Activated effector memory CD4-positive, alpha-beta T cell treated with Interleukin-2 at 50 U/mL for 16 hours (primary cell): ENCODE measurements at regions not wholly inside any gene's neighbourhood (a gene's known extent, or its start where the extent isn't known, plus 50 kb on each side); places are given as distances from the start of the nearest gene placed in this dataset.

Source experiments
- DNase-seq: peaks from one replicate; pipeline ENCODE4 v3.0.0-alpha.2; 2020

DNA sequence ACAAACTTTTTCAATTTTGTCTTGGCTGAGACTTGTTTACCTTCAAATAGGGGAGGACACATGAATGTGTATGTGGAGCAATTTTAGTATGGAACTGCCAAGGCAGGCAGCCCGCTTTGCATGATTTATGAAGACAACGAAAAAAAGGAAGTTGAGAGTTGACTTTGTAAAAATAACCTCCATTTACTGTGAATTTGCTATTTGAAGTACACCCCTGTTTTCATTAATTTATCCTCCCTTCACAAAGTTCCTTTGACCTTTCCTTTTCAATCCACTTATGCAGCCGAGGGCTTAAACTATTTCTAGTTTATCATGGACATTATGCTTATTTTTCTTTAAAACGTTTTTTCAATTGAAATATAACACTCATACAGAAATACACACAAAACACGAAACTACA is 369.6 kb upstream of the CADM1 start:
- no peak for DNase-seq

DNA sequence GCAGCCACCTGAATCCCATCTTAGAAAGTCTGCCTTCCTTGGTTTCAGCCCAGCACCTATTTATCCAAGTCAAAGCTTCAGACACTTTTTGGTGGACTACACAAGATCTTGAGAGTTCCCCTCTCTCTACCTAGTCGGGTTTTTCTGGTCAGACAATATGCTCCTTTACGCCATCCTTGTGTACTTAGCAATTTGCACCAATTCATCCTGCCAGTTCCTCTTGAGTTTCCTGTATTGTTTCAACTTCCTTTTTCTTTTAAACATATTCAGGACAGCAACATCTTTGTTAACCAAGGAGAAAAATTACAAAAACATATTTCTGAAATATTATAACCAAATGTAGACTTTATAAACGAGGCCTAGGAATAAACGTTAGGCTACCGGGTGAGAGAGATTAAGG is 368.2 kb upstream of the CADM1 start:
- no peak for DNase-seq

DNA sequence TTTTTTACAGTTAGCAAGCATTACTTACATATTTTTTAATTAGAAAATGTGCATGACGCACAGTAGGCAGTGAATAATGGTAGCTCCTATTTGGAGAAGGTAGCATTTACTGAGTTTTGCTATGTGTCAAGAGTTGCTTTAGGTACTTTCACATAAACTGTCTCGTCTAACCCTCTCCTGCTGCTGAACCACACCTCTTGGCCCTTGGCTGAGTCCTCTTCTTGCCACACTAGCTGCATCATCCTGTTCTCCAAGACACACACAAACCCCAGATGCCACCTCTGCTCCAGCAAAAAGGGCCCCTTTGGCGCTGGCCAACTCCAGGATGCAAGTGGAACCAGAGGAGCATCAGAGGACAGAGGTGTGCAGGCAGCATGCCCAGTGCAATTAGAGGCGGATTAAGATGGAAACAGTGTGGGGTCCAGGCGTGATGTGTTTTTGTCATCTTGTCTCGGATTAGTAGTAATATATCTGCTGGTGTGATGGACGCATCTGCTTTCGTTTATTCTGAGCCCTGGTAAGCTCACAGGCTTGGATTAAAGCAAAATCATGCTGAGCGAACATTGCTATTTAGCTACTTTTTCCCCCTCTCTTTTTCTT is 367.0 kb upstream of the CADM1 start:
- DNase-seq: no peak

DNA sequence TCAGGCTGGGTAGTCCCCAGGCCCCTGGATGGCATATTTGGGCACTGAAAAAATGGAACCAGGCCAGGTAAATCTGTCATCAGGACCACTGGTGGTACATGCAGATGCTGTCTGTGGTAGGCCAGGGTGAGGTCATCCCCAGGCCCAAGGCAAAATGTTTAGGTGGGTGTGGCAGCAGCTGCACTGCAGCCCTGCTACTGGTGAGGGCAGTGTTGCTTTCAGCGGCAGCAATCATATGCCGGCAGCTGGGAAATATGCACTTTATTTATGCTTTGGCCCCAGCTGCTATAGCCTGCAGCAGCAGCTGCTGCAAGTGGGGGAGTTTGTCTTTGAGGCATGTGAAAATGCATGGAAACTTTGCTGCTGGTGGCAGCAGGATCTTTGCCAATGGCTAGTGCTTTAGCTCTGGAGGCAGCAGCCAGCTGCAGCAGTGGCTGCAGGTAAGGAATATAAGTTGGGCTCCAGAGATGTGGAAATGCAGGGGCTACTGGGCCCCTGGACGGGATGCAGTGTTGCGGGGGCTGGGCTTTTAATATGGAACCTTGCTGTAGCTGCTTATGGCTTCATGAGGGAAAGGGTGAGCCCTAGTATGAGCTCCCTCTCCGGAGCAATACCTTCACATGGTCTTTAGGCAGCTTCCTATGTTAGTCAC is 365.7 kb upstream of the CADM1 start:
- no peak for DNase-seq

DNA sequence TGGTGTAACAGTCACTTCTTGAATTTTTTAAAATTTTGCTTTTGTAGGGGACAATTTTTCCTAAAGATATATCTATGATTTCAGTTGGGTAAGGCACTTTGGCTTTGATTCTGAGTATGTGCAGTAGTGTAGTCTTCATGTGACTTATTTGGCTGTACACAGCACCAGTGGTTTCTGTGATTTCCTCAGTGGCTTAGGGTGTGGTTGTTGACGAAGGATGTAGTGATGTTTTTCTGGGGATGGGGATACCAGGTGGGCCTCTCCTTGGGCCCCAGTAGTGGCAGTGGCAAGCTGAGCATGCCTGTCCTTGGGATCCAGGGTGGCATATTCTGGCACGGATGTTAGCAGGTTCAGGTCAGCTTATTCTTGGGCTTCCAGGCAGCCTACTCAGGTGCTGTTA is 364.9 kb upstream of the CADM1 start:
- no peak for DNase-seq

DNA sequence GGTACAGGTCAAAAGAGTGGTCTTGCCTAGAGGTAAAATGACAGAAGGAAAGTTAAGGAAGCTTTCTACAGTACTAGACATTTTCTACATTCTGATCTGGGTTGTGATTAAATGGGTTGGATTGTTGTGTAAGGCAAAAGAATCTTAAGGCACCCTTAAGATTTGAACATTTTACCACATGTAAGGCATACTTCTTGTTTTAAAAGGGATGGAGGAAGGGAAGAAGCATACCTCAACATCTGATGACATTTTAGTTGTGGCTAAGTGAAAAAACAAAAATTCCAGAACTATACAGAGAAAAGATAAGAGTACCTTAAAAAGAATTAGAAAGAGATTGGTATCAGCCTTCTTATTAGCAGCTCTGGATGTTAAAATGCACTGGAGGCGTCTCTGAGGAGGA is 356.0 kb upstream of the CADM1 start:
- no peak for DNase-seq

DNA sequence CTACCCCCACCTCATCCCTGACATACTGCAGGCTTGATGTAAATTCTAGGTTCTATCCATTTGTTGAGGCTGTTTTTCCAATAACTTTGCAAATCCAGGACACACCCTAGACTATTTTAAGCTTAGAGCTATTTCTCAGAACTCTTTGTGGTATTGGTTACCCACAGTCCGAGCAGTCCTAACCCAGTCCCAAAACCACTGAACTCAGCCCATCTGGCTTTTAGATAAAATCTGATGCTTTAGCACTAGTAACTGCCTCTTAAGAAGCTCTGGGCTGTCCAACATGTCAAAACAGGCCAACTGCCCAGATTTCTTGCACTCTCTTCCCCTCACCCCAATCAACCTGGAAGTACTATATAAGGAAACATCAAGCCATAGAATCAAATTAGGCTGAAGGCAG is 344.4 kb upstream of the CADM1 start:
- DNase-seq: no peak

DNA sequence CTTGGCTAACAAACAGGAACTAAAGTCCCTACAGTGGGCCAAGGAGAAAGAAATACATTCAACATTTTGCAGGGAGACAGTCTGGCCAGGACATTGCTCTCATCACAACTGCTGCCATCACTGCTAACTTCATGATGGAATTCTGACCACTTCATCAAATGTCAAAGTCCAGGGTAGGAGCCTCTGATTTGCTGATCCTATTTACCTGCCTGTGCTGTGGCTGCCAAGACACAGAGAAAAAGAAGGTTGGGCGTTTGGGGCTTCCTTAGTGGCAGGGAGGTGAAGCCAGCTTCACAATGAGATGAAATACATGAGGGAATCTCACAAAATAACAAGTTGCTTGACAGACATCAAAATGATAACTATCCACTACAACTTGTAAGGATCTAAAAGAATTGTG is 343.9 kb upstream of the CADM1 start:
- DNase-seq: no peak

DNA sequence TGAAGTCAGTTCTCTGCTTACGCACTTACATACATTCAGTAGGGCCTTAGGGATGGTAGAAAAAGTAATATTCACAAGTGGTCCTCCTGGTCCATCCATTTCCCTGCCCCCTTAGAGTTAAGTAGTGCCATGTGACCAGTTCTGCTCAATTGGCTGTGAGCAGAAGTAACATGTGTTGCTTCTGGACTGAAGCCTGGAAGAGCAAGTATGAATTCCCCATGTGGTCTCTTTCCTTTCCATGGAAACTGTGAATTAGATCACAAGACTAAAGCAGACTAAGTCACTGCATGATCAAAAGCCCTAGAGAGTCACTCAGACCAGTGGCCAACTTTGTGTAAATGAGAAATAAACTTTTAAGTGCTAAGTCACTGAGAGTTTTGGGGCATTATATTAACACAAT is 341.7 kb upstream of the CADM1 start:
- DNase-seq: no peak

DNA sequence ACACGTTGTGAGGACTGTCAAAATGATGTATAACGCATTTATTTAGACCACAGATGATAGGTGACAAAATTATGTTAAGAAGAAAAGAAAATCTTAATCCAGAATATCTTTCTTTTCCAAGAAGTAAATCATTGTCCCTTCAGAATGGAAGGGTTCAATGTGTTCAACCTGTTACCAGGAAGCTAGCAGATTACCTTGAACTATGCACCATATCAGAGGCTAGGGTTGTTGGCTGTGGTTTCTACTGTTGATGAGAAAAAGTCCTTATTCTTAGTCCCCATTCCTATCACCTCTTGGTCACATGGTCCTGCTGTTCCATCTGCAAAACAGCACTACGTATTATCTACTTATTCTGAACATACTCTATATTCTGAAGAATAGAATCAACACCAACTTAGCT is 339.5 kb upstream of the CADM1 start:
- DNase-seq: no peak

DNA sequence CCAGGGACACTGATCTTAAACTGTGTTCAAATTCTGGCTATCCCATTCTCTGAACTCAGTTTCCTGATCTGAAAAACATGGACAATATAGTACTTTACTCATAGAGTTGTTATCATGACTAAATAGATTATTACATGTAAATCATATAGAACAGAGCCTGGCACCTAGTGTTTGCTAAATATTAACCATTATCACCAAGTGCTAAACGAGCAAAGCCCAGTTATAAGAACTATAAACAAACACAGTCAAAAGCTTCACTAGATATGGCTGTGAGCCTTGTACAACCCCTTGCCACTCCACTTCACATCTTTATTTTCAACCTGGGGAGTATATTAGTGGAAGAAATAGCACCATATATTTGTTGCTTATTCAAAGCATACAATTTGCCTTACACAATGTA is 338.9 kb upstream of the CADM1 start:
- DNase-seq: no peak

DNA sequence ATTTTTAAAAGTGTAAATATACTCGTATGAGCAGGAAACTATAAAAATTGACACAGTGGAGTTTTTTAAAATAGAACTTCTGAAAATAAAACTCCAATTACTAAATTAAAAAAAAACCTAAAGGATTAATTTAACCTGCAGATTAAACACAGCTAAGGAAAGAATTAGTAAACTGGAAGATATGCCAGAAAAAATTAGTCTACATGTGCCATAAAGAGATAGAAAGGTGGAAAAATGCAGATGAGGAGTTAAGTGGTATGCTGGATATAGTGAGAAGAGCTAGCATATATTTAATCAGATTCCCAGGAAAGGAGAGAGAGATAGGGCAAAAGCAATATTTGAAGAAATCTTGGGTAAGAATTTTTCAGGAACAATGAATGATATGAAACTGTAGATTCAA is 315.8 kb upstream of the CADM1 start:
- DNase-seq: no peak

DNA sequence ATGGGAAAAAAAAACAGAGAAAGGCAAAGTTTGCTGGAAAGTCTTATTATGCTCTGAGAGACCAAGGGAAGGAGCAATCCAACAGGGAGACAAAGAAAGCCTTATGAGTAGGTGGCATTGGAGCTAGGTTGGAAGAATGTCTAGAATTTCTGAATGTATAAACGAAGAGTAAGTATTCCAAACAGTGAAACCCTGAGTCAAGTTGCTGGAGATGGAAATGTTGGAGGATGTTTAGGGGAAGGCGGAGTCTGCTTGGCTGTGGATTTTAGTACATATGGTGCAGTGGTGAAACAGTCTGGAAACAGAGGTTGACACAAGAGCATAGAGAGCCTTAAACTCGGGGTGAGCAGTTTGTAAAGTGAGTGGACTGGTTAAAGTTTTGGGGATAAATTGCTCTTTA is 314.8 kb upstream of the CADM1 start:
- DNase-seq: no peak

DNA sequence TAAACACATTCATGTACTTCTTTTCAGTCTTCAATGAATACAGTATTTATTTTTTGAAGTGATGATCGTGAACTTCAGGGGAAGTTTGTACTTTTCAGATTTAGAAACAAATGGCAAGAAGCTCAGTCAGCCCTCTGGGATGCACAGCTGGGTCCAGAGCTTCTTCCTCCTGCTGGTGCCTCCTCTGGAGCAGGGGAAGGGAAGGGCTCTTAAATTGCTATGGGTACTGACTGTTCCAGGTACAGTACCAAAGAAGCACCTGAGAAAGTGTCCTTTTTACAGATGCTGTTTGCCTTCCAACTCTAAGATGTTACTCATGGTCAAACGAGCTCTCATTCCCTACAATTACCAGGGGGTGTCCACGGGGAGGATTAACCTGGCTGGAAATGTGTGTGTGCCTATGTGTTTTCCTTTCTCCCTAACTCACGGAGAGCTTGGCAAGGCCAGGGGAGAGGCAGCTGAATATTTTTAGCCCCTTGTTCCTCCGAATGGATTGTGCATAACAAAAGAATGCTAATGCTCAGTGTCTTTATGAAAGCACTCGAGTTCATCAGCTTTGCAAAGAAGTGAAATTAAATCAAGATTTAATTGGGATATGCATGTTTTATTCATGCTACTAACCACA is 313.7 kb upstream of the CADM1 start:
- DNase-seq: no peak

DNA sequence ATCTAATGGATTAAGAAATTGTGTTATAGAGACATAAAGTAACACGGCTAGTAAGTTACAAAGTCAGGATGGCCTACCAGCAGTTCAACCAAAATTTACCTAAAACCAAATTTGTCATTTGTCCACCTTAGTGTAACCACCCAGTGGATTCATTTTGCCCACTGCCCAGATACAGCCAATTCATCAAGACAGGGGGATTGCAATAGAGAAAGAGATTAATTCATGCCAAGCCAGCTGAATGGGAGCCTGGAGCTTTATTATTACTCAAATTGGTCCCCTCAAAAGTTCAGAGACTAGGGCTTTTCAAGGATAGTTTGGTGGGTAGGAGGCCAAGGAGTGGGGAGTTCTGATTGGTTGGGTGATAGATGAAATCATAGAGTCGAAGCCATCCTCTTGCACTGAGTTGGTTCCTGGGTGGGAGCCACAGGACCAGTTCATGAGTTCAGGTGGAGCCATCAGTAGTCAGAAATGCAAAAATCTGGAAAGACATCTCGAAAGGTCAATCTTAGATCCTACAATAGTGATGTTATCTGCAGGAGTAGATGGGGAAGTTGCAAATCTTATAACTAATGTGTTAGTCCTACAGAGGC is 304.2 kb upstream of the CADM1 start:
- DNase-seq: no peak

DNA sequence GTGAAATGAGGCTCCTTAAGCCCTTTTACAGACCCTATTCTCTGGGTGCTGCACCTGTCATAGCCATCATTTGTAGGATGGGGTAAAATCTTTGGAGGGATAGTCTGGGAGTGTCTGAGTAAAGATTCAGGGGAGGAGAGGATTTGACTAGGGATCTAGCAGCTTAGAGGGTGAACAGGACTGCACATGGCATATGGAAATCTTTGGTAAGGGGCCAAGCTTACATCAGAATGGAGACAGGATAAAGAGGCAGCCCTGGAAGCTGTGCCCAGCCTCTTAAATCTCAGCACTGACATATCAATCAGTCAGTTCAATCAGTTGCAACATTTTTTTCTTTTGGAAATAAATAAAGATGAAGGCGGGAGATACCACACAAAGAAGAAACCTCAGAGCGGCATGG is 301.8 kb upstream of the CADM1 start:
- no peak for DNase-seq

DNA sequence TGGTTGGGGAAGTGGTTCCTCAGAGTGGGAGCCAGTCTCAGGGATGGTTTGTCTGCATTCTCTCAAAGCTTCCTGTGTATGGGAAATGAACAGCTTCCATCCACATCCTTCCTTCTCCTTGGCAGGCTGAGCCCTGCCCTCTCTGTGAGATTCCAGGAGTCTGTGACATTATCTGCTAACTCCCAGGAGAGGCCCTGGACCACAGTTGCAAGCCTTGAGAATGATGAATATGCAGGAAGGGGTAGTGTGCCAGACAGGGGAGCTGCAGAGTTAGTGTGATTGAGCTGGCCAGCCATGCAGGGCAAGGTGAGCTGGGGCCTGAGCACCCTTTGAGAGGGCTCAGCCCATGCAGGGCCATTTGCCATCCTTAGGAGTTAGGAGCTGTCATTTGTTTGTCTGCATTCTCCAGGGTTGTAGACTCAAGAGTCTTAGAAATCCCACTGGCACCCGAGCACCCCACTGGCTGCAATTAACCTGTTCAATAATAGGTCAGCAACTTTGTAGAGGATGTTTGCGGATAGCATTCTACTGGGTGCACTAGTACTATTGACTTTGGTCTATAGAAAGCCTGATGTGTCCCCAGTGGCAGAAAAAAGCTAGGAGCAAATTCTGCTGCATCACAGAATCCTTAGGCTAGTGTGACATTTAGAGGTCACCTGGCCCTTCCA is 299.0 kb upstream of the CADM1 start:
- no peak for DNase-seq

DNA sequence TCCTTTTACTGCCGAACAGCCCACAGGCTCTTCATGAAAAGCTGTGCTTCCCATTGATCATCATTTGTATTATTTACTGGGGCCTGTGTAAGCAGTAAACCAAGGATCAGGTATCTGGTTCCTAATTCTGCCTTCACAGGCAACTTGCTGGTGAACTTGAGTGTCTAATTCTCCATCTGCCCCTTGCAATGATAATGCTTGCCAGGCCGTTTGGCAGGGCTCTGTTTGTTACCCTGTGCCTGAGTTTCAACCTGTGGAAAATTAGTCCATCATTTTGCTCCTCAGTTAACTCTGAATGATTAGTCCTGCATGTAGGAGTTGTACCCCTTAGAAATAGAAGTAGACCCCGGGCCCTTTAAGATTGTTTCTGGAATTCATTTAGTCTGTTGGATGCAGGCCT is 298.4 kb upstream of the CADM1 start:
- no peak for DNase-seq

DNA sequence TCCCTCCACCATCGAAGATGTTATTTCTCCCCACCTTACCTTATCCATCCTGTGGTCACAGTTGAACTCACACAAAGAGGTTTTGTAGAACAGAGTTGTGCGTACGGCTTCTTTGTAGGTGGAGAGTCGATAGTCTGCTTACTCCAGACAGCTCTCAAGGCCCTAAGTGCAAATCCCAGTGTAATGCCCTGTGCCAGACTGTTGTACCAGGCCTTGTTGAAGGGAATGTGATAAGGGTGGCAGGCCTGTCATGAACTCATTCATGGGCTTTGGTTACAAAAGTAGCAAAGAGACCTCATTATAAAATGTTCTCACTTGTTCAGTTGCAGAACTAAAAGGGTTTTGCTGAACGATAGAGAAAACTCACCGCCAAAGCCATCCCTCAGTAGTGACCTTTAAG is 288.7 kb upstream of the CADM1 start:
- no peak for DNase-seq

DNA sequence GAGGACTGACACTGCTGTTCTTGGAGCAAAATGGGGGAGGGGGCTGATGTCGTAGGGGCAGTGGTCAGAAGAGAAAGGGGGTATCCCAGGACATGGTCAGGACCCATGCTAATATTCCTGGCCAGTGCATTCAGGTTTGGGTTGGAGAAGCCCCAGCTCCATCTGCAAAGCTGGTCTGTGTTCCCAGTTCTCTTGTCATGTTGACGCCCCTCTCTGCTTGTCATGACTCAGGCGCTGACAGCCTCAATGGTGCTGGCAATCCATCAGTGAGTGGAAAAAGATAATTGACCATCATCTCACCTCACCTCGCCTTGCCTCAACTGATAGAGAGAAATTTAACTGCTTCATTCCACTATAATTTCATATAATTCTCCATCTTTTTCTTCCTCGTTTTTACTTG is 283.1 kb upstream of the CADM1 start:
- no peak for DNase-seq

DNA sequence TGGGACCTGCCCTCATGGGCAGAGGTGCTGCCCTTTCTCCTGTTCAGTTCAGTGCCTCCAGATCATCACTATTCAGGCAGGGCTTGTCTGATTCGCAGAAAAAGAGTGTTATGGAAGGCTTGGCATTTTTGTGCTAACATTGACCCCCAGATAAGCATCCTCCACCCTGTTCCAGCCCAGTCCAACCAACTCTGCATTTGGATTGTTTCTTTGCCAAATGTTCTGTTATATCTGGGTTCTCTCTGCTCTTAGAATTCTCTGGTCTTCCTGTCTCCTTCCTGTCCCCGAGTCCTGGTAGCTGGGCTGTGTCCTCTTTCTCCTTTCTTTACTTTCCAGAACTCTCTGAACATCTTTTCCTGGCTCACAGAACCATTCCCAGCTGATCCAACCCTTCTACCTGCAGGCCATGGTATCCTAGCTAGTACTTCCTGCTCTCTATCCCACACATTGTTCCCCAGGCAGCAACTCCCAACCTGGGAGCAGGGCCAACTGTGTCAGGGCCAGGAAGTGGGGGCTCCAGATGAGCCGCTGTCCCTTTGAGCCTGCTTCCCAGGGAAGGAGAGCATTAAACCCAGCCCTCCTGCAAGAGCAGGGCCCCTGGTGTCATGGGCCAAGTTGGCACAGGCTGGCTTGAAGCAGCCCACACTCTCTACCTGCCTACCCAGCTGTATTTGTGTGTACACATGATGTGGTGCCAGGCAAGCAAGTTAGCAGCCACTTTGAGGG is 280.7 kb upstream of the CADM1 start:
- no peak for DNase-seq

DNA sequence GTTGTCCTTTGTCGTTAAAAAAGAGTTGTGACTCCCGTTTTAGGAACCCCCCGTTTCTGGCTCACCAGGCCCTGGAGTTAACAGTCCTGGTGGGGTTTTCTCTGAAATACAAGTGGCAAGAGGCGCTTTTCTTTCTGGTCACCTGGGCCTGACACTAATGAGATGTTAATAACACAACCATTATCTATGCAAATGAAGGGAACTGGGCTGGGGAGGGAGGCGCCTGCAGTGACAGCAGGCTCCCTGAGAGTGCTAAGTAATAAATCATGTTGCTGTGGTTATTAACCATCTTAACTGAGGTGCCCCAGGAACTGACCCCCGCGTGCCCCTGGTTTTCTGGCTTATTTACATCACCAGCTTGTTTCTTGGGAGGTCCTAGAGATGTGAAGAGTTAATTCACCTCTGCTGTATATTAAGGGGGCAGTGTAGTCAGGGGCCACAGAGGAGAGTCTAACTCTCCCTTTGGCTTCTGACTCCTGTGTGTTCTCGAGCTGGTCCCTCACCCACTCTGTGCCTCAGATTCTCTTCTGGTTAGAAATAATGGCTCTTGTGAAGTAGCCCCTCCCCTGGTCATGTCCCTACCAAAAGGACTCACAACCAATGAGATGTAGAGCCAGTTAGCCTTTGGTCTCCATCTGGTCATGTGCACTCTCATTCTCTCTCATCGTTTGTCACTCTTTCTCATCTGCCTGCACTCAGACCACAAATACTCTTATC is 276.6 kb upstream of the CADM1 start:
- DNase-seq: no peak
